ACHN (cell line): ENCODE measurements at regions not wholly inside any gene's neighbourhood (a gene's known extent, or its start where the extent isn't known, plus 50 kb on each side); places are given as distances from the start of the nearest gene placed in this dataset.

Experiments used
- DNase-seq: peaks from one replicate; pipeline ENCODE4 v3.0.0-alpha.2; 2015
- in situ Hi-C: cut with HindIII; loops from 2 replicates; pipeline ENCODE4 v1.10.0; 2017; ENCODE audit warnings: low sequenced_read_pairs, low pct_ligation_motif_present, low pct_unique_long_range_greater_than_20kb

GRCh38 chr4:57632564-57632963, 522.4 kb upstream of the IGFBP7 start:
- in situ Hi-C loops = no loop called here
- DNase-seq = no peak

DNA sequence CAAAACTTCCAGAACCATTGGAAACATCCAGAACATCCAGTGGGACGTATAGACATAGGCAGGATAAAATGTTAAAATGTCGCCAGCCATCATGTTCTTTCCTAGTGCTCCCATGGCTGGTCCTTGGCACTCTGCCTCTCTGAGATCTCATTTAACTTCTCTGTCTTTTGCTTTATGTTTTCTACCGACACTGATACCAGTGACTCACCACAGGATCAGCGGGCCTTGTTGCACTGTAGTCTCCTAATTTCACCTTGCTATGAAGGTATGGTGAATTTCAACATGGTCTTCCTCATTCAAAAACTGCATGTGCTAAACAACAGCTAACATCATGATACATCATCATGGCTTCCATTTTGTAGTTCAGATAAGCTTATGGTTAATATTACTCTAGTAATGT, 521.0 kb upstream of the IGFBP7 start:
- in situ Hi-C loops = no loop called here
- DNase-seq = no peak

GRCh38 chr4:57628004-57628403, 517.8 kb upstream of the IGFBP7 start:
- in situ Hi-C loops = no loop called here
- DNase-seq = no peak

DNA sequence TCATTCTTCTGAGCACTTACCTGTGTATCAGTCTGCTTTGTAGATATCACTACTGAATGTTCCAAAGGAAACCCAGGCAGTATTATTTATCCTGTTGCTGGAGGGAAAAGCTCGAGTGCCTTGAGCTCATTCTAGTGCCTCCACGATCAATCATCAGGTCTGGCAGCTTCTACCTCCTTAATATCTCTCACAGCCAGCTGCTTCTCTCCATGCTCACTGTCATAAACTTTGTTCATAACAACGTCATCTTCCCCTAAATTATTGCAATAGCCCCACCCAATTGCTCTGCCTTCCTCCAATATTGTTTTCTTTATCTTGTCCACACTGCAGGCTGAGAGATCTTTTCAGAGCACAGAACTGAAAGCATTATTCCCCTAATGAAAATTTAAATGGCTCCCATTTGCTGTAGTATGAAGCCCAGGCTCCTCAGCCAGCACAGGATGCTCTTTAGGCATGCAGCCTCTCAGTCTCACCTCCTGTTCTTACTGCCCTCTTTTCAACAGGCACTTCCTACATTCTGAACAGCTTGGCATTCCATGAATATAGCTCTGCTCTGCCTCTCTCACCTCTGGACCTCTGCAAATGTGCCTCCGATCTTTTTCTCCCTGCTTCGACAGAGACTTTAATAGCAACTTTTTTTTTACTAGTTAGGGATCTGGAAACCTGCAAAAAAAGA, 504.2 kb upstream of the IGFBP7 start:
- in situ Hi-C loops = no loop called here
- DNase-seq = no peak

GRCh38 chr4:57612279-57612678, 502.1 kb upstream of the IGFBP7 start:
- no peak for DNase-seq
- in situ Hi-C loops = no loop called here

GRCh38 chr4:57607566-57608180, 497.5 kb upstream of the IGFBP7 start:
- in situ Hi-C loops = no loop called here
- DNase-seq = no peak

DNA sequence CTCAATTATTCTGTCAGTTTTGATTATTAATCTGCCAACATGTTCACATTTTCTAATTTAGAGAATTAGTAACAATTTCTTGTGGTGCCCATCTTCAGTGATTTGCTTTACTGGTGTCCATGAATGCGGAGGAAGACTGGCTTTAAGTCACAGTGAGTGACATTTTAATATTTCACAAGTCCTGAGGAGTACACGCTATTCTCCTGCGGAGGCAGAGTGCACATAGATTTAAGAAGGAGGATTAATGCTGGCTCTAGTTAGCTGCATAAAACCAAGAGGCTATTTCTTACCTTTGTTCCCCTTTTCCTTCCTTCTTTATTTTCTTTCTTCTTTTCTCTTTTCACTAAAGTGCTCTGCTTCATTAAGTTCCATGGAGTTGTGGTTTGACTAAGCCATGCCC, 495.2 kb upstream of the IGFBP7 start:
- no peak for DNase-seq

GRCh38 chr4:57602141-57602540, 492.0 kb upstream of the IGFBP7 start:
- no peak for DNase-seq
- in situ Hi-C loops = no loop called here

More for the DNA sequence above, 495.2 kb upstream of the IGFBP7 start:
- in situ Hi-C loops = no loop called here

GRCh38 chr4:57591073-57591472, 480.9 kb upstream of the IGFBP7 start:
- in situ Hi-C loops = no loop called here
- DNase-seq = no peak

GRCh38 chr4:57588557-57588956, 478.4 kb upstream of the IGFBP7 start:
- DNase-seq = no peak
- in situ Hi-C loops = no loop called here

- in situ Hi-C loops = no loop called here
- no peak for DNase-seq
Measured at GRCh38 chr4:57580710-57581599, 470.8 kb upstream of the IGFBP7 start.

GRCh38 chr4:57575426-57575825, 465.2 kb upstream of the IGFBP7 start:
- DNase-seq = no peak
- in situ Hi-C loops = no loop called here

DNA sequence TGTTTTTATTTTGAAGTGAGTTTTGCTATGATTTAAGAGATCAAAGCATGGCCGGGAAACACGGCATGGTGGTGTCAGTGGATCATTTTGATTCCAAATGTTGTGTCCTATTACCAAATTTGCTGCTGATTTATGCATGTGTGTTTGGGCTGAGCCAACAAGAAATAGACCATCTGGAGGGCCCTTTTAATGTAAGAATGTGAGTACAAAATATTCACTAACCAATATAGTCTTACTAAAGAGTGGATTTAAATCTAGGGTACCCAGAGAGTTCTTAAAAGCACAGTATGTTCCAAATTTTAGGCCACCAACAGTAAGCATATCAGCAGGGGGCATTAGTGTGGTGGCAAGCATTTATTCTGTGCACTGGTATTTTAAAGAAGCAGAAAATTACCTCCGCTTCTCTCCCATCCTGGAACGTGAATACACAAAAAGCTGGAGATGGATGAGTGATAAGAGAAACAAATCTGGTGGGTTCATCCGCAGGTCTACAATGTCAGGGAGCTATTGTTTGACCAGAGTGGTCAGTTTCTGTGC, 444.4 kb upstream of the IGFBP7 start:
- no peak for DNase-seq
- in situ Hi-C loops = no loop called here

GRCh38 chr4:57553728-57554127, 443.5 kb upstream of the IGFBP7 start:
- in situ Hi-C loops = no loop called here
- DNase-seq = no peak

- in situ Hi-C loops = no loop called here
- no peak for DNase-seq
Measured at GRCh38 chr4:57550198-57550597, 440.0 kb upstream of the IGFBP7 start.

DNA sequence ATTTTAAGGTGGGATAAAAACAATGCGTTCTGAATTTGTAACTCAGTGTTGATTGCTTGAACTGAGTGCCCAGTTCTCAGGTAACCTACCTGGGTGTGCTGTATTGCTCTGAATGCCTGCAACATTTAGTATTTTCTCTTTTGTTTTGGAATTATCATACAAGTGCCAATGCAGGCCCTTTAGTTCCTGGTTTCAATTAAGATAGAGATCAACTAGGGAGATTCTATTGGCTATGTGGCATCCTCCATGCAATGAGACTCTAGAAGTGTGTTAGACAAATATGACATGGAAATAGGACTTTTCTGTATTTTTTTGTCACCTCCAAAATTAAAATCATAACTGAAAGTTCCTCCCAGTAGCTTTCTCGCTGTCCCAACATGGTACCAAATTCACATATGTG, 438.7 kb upstream of the IGFBP7 start:
- DNase-seq = no peak
- in situ Hi-C loops = no loop called here

DNA sequence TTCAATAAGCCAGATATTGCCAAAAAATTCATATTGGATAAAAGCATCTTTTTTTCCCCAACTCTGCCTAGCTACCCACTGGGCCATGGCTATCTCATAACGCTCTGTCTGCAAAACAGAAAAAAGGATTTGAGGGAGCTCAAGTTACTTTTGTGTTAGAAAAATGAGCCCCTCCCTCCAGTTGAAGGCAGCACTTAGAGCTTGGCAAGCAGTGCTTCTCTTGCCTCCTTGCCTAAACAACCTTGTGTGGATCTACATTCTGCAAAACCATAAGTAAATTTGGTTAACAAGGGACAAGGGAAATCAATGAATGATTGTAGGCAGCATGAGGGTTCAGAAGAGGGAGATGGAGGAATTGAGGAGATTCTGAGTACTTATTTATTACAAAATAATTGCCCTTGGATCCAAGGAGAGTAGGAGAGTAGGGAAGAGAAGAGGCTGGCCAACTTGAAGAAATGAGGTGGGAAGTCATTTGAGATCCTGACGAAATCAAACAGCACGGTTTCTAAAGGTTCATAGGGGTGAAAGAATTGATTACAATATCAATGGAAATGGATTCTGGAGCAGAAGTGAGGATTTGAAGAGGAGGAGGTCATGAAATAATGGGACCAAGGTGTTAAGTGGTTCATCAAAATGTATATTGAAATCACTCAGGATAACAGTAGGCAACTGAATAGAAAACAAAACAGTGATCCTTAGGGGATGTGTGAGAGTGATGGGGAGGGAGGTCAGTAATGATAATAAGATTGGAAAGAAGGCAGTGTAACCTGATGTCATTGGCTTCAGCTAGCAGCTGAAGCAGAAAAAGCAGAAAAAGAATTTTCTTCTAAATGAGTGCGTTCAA, 434.8 kb upstream of the IGFBP7 start:
- no peak for DNase-seq
- in situ Hi-C loops = no loop called here

DNA sequence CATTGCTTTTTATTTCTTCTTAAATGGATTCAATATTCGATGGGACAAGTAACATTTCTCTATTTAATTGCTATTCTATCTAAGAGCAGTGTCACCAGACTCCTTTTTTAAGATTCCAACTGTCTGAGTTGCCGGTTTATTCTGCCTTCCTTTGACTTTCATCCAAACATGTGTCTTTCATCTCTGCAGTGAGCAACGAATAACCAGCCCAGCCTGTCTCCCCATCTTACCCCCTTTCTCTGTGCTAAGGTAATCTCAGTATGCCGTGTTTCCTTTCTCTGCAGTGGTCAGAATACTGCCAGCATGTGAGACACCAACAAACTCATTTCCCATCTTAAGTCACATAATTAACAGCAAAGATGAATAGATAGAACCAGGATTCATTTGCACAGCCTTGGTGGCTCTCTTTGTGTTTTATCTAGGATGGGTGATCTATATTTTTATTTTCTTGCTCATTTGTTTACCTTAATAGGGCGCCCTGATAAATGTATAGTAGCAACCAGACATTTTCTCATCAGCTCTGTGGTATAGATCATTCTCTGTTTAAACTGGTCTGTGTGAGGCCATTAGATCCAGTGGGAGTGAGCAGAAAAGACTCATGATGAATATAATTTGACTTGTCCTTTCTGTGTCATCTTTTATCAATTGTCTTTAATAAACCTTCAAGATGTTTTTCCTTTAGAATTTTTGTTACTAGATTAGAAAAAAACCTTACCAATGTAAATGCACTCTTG, 394.8 kb upstream of the IGFBP7 start:
- in situ Hi-C loops = no loop called here
- no peak for DNase-seq
